NAMALWA (cell line): ENCODE measurements at regions not wholly inside any gene's neighbourhood (a gene's known extent, or its start where the extent isn't known, plus 50 kb on each side); places are given as distances from the start of the nearest gene placed in this dataset.
A peak's percentile ranks its signal among the peaks of the same experiment; 100 is the strongest.

Source experiments
- DNase-seq: peaks from one replicate; pipeline ENCODE4 v3.0.0-alpha.2; 2015; ENCODE audit warnings: low spot score

DNA sequence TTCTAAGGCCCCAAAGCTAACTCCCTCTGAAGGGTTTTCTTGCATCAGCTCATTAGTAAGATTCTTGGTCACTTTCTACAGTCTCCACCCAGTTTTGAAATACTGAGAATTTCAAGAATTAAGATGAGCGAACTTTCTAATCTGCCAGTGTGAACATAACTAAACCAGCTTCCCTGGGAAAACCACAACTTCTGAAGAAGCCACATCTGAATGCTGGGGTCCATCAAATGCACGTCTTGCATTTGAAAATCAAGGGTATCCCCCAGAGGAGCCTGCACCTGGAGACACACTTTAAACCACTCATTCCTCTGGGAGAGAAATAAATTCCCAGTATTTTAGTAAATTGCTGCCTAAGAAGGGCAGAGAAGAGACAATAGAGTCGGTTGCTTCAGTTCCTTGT is 292.1 kb upstream of the CDH4 start:
- no peak for DNase-seq

DNA sequence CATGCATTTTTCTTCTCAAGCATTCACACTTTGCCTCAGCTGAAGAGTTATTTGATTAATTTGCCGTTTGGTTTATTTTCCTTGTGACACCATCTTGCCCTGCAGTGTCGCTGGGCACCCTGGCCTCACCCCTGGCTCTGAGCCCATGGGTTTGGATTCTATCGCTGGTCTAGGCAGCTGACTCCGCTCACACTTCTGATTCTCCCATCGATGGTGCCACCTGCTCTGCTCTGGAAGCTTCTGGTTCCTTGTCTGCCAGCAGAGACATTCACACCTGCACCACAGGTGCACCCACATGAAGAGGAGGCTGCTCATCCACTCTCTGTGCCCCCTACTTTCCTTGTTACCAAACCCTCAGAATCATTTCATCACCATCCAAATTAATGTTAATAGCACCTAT is 291.6 kb upstream of the CDH4 start:
- no peak for DNase-seq

DNA sequence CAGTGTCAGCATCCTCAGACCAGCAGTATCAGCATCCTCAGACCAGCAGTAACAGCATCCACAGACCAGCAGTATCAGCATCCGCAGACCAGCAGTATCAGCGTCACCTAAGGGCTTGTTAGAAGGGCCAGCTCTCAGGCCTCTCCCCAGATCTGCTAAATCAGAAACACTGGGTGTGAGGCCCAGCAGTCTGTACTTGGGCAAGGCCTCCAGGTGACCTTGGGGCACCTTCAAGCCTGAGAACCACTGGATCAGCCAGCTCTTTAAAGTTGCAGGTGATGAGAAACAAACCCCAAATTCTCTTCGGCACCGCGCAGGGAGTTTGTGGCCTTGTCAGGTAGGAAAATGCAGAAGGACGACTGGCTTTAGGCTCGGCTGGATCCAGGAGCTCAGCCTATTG is 290.5 kb upstream of the CDH4 start:
- no peak for DNase-seq

DNA sequence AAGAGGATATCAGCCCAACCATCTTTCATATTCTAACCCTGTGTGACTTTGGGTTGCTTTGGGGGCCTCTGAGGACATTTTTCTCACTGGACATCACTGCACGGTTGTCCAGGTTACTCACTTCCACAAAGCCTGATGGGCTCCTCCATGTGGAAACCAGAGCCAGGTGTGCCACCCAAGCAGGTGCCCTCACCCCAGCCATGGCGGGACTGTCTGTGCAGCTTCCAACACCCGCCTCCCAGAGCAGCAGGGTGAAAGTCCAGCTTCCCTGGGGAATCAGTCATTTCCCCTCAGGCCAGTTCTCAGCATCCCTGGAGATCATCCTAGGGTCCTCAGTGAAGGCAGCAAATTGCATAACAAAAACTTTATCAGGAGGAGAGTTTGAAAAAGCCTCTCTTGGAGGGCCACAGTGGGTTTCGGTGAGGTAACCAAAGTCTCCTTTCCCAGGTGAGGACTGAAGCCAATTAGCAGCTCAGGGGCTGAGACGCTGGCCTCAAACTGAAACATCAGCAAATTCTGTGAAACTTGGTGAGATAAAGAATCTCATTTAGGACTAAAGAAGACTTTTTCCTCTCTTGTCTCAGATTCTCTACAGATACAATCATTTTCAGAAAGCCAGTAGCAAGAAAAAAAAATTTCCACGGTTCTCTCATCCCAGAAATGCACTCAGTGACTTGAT is 289.6 kb upstream of the CDH4 start:
- no peak for DNase-seq

DNA sequence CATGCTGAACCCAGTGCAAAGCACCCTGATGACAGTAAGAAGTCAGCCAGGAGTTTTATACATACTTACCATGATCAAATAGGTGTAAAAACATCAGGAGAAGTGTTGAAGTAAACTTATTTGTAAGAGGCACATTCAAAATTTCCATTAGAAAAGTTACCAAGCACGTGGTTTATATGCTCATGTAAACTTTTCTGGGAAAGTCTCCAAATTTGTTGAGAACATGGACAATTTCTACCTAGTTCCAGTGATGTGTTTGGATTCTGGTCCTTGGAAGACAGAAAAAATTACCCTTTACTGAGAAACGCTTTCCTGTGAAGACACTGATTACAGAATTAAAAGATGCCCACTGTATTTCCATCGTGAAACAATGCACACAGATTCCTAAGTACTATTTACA is 288.9 kb upstream of the CDH4 start:
- no peak for DNase-seq

DNA sequence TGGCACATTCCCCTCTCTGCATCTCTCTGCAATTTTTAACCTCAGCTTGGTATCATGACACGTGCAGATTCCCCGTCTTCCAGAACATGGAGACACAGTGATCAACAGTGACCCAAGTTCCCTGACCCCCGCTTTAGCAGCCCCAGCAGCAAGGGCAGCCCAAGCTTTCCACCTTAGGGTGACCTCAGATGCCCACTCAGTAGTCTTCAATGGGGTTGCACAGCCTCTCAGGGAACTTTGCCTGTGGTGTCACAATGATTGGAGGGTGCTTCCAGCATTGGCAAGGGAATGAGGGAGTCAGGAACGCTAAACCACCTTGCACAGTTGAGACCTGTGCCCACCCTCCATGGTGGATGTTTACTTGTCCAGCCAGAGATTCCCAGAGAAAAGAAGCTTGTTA is 287.1 kb upstream of the CDH4 start:
- DNase-seq = no peak

DNA sequence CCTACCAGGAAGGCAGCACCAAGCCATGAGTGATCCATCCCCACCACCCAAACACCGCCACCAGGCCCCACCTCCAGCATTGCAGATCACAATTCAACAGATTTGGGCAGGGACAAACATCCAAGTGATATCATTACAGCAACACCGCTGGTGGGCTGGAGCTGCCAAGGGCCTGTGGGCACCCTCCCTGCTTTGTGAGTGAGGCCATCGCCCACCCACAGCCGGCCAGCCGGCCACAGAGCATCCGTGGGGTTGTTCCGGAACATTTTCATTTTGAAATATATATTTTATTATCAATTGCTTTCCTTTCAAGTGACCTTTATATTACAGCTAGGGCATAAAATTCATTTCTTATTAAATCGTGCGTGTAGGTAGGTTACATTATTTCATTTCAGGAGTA is 286.0 kb upstream of the CDH4 start:
- DNase-seq = no peak

DNA sequence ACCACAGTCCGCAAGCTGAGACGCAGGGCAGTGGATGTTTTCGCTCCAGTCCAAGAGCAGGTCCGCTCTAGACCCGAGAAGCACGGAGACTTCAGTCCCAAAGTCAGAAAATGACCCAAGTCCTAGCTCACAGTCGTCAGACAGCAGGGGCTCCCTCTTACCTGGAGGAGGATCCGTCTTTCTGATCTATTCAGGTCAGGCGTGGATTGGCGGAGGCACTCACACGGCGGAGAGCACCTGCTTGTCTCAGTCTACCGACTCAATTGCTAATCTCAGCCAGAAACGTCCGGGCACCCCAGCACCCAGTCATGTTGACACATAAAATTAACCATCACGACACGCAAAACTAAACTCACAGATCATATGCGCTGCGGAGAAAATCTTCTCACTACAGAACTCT is 285.3 kb upstream of the CDH4 start:
- DNase-seq = no peak

DNA sequence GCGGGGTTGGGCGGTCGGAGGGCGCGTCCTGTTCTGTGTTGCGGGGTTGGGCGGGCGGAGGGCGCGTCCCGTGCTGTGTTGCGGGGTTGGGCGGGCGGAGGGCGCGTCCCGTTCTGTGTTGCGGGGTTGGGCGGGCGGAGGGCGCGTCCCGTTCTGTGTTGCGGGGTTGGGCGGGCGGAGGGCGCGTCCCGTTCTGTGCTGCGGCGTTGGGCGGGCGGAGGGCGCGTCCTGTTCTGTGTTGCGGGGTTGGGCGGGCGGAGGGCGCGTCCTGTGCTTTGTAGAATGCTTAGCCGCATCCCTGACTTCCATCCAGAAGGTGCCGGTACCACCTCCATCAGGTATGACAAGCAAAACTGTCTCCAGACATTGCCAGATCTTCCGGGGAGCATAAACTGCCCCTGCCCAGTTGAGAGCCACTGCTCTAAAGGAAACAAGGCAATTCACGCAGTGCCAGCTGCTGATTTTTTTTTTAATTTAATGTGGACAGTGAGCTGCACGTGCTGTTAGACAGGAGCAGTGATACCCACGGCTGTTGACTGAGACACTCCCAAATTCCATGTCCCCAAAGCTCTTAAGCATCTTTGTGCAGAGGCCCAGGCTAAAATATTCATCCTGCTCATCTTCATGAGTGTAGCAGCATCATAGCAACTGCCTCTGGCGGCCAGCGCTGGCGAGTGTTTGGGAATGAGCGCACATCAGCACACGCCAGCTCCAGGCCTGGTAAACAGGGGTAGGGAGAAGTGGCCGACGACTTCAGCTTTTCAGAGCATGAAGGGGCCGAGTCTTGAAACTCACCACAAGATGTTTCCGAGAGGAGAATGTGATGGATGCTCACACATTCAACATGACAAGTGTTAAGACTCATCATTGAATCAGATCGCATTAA is 284.4 kb upstream of the CDH4 start:
- no peak for DNase-seq

DNA sequence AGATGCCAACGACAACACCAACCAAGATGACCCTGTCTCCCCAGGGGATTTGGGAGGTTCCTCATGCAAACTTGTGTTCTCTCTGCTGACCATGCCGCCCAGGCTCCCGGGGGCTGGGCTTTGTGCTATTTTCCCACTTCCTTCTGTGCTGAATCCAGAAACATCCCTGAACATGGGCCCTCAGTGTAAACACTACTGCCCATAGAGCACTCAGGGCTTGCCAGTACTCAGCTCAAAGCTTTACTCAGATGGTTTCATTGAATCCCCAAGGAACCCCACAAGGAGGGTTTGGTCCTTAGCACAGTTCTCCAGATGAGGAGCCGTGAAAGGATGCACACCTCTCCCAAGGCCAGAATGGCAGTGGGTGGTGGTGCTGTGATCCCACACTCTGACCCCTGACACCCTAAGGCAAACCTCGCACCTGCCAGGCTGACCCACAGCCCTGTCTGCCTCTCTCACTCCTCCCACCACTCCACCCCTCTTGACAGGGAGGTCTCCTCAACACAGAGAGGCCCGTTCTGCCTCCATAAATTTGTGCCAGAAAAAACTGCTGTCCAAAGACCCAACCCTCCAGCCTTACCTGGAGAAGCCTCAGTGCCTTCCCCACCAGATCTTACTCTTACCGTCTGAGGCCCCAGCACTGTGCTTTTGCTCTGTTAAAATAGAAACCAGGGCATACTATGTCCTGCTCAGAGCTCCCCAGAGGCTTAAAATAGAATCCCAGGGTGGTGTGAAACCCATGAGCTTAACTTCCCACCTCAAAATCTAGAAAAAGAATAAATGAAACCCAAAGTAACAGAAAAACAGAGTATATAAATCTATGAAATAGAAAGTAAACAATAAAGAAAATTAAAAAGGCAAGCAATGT is 283.0 kb upstream of the CDH4 start:
- DNase-seq = no peak

DNA sequence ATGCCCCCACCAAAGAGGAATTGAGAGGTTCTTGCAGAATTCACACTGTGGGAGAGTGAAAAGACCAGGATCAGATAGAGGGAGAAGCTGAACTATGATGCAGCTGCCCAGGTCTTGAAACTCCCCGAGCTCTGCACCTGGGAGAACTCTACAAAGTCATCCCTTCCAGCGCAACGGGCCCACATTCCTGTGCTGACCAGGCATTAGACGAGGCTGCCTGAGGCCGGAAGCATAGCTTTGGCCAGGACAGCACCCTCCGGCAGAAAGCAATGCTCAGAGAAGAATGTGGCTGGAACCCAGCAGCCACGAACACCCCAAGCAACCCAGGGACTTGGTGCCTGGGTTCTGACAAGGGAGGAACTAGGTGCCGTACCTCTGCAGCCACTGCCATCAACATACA is 281.5 kb upstream of the CDH4 start:
- no peak for DNase-seq

DNA sequence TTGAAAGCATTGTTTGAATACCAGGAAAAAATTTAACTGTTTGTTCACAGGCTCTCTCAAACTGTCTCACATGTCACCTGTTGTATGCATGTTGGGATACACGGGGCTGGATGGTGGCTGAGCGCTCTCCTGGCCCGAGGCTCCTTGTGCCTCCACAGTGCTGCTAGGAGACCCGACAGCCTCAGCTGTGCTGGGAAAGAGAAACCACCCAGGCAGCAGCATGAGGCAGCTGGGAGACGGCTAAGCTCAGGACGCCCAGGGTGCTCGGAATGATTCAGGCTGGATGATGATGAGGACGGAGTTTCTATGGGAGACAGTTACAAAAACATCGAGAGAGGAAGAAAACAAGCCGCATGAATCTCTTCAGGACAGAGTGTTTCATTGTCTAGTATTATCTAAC is 278.0 kb upstream of the CDH4 start:
- no peak for DNase-seq

DNA sequence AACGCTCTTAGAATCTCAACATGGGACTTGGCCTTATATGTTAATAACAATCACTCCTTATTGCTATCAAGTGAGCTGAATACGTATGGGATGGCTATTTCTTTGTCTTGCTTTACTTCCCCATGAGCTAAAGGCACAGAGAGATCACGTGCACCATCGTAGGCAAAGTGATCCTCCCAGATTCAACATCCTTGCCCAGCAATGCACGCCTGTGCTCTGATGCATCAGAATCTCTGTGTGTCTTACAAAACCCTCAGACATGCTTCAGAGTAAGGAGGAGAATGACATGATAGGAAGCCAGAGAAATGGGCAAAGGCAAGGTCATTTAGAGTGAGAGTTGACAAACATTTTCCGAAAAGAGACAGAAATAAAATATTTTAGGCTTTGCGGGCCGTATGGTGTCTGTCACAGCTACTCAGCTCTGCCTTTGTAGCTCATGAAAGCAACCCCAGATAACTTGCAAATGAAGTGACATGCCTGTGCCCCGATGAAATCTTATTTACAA is 277.6 kb upstream of the CDH4 start:
- no peak for DNase-seq

DNA sequence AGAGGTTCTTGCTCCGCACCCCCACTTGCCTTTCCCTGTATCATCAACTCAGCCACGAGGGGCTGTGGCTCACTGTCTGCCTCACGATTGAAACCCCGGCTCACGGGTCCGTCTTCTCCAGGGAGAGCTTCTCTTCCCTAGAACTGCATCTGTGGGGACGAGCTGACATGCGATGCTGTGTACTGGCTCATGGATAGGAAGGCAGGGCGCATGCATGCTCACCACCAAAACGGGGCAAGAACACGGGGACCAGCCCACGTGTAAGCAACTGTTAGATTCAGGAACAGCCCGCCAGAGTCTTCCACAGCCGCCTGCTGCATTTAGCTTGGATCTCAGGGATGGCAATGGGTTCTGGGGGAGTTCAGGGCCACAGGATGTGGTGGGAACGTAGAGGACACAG is 275.9 kb upstream of the CDH4 start:
- no peak for DNase-seq

DNA sequence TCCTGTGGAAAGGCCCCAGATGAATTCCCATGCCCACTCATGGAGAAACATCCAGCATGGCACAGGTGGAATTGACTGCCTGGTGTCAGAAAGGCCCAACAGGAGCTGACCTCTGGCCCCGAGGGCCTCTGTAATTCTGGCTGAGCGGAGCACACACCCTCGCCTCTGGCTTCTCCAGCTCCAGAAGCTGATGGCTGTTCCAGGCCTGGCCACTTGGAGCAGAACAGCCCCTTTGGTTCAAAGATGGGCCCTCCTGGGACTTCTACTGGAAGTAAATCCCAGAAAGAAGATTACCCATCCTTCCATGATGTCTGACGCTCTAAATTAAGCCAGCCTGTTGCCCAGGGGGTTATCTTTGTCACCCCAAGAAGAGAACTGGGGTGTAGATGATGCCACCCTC is 275.1 kb upstream of the CDH4 start:
- DNase-seq = no peak

DNA sequence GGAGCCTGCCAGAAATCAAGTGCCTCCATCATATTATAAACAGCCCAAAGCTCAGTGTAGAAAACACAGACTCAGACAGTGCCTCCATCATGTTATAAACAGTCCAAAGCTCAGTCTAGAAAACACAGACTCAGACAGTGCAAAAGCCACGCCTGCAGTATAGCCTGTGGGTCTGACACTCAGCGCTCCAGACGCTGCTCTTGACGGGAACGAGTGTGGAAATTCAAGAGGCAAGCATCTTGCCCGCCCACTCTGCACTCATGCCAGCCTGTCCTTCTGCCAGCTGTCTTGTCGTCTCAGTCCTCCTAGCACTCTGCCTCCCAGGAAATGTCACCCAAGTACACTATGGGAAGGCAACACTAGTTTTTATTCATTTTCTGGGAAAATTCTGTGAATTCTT is 274.2 kb upstream of the CDH4 start:
- DNase-seq = no peak

DNA sequence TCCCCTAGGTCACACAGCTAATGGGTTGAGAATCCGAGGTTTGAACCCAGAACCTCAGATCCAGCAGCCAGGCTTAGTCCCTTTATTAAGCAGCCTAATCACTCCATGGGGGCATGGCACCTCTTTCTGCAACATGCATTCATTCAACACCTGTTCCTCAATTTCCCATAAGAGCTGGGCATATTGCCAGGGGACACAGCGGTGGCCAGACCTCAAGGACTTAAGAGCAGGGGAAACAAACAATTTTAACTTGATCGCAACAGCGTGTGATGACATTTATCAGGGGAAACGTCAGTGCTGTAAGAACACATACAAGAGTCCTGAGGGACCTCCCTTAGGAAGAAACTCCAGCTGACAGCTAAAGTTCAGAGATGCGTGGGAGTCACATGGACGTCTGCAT is 267.4 kb upstream of the CDH4 start:
- DNase-seq = no peak

DNA sequence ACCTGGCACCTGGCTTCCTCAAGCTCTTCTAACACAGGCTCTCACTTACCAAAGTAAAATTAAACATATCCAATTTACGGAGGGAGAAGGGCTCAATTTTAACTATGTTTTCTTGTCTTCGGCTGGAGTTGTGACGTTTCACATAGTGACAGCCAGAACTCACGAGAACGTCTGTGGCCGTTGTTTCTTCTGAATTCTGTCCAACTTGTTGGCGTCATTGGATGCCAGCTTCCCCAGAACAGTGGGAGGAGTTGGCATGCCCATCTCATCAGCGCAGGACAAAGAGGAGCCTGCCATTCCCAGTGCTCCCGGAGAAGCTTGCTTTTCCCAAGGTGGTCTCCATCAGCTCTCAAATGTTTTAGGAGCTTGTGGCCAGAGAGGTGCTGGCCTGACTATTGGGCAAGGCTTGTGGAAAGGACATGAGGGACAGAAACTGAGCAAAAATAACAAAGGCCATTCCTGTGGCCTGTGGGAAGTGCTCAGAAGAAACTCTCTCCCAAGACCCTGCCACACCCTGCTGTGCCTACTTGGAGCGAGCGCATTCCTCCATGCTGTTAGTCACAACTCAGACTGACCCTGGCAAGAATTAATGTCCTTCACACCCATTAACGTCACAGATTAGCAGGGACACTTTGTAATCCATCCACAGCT is 265.4 kb upstream of the CDH4 start:
- no peak for DNase-seq

DNA sequence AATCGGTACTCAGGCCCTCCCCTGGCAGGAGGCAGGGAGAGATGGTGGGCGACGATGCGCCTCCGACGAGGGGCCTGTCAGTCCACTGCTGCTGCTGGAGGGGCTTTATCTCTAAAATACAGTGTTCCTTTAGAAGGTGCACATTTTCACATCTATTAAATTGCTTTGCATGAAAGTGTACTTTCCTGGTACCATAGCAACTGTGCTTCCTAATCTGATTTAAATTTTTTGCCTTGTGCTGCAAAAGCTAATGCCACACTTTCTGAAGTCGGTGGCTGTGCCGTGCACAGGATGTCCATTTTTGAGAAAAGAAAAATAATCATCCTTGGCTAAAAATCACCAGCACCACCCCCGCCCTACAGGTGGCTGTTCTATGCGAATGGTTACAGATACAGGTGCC is 262.0 kb upstream of the CDH4 start:
- no peak for DNase-seq

DNA sequence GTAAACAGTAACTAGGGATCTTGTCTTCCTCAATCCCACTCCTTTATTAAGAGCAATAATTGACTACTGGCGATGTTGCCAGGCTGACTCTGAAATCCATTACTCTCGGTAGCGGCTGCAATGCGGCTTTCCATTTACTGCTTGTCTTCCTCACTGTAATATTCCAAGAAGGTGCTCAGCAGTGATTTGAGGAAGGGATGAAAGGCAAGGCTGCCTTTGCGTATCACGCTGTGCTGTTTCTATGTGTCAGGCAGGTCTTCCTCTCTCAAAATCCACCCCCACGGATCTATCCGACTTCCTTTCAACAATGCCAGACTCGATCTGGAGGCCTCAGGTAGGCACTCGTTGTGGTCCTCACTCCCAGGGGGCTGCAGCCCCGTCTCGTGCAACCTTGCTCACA is 261.4 kb upstream of the CDH4 start:
- DNase-seq = no peak

DNA sequence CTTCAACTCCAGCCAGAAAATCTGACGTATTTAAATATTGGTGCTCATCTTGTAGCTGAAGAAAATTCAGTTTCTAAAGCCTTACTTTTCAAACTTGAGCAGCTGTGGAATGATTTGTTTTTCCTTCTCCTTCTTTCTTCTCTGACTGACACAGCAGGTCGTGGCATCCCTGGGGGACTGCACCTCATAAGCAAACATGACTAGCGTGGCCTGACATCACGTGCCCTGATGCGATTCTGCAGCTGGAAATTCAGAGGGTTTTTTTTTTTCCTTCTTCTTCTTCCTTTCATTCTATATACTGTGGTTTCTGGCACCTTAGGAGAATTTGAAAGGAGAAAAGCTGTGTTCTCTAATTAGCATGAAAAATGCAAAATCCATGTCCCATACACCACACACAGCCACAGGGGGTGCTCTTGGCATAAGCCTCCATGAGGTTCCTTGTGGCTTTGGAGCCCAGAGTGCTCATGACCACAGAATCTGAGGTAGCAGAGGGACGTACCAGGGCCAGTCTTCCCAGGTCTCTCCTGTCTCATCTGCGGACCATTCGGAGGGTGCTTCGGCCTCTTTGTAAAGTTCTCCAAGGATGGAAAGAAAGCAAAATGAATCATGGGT is 258.5 kb upstream of the CDH4 start:
- peak; percentile 14 for DNase-seq

DNA sequence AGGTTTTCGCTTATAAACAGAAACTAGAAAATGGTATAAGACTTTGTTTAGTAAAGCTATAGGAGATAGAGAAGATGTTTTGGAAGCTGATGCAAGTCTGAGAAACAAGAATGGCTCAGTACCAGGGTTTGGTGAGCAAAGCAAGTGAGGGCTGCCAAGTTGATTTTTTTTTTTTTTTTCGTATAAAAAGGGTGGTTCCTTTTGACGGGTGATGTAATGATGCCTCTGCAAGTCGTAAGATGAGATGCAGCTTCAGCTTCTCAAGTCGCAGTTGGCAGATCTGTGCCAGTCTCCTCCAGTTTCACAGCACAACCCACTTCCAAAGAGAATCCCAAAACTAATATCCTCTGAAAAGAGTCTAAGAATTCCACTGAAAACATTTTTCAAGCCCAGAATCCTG is 252.8 kb upstream of the CDH4 start:
- DNase-seq = no peak
